MM.1S (cell line): ENCODE measurements at regions not wholly inside any gene's neighbourhood (a gene's known extent, or its start where the extent isn't known, plus 50 kb on each side); places are given as distances from the start of the nearest gene placed in this dataset.
"Not testable (repeated sequence)": the region's sequence is repeated elsewhere in the genome, so short reads cannot be mapped to it uniquely, and the experiment has no call there.

ENCODE experiments used
- EZH2 ChIP-seq: fragments of 300-600 bp; sonication (generic); optimal IDR thresholded peaks from 2 replicates; pipeline ENCODE3; 2017; ENCODE audit warnings: low read depth, mild to moderate bottlenecking, antibody characterized with exemption, low read length, mixed read lengths
- TF ChIP-seq, protein P1 (sequence below): fragments of 300-600 bp; sonication (generic); IDR thresholded peaks from 2 replicates; pipeline ENCODE4 v1.5.1; 2016; ENCODE audit warnings: antibody characterized with exemption, low read length, mixed read lengths

DNA sequence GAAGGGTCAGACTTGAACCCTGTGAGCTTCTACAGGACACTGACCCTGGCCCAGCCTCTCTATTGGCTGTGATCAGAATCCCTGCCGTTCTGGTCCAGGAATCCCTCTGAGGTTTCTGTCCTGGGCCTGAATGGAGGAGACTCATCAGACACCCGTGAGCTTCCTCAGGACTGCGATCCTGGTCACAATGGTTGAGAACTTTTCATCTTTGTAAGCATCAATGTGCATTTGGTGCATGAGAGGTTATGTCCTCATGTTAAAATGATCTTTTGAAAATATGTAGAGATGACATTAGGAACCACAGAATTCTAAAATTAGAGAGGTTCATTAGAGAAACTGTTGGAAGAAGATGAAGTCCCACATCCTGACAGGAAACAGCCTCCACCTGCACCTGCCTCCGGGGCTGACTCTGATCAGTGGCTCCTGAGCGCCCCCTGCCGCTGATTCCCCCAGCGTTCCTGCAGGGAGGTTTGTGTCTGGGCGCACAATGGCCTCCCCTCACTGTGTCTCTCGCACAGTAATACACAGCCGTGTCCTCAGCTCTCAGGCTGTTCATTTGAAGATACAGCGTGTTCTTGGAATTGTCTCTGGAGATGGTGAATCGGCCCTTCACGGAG lies 1148.2 kb downstream of the TMEM121 start:
- not testable (repeated sequence) for TF ChIP-seq EZH2
- TF ChIP-seq, protein P1, sequence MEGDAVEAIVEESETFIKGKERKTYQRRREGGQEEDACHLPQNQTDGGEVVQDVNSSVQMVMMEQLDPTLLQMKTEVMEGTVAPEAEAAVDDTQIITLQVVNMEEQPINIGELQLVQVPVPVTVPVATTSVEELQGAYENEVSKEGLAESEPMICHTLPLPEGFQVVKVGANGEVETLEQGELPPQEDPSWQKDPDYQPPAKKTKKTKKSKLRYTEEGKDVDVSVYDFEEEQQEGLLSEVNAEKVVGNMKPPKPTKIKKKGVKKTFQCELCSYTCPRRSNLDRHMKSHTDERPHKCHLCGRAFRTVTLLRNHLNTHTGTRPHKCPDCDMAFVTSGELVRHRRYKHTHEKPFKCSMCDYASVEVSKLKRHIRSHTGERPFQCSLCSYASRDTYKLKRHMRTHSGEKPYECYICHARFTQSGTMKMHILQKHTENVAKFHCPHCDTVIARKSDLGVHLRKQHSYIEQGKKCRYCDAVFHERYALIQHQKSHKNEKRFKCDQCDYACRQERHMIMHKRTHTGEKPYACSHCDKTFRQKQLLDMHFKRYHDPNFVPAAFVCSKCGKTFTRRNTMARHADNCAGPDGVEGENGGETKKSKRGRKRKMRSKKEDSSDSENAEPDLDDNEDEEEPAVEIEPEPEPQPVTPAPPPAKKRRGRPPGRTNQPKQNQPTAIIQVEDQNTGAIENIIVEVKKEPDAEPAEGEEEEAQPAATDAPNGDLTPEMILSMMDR, result not testable (repeated sequence)
